GM20000 (cell line): ENCODE measurements at regions not wholly inside any gene's neighbourhood (a gene's known extent, or its start where the extent isn't known, plus 50 kb on each side); places are given as distances from the start of the nearest gene placed in this dataset.

ENCODE experiments used
- DNase-seq: peaks from one replicate; pipeline ENCODE4 v3.0.0; 2012; ENCODE audit warnings: low spot score
- CTCF ChIP-seq: IDR thresholded peaks from 2 replicates; pipeline ENCODE4 v1.5.1; 2012; ENCODE audit warnings: mild to moderate bottlenecking, control low read depth; ENCODE audit errors: extremely low read depth, missing control alignments

- TF ChIP-seq CTCF, result no peak
- no peak for DNase-seq
Observed at GRCh38 chr12:78683031-78683430, 181.5 kb upstream of the SYT1 start.

- DNase-seq, result no peak
- no peak for TF ChIP-seq CTCF
Observed at GRCh38 chr12:78683626-78684025, 180.9 kb upstream of the SYT1 start.

GRCh38 chr12:78684419-78684818 is 180.2 kb upstream of the SYT1 start:
- no peak for DNase-seq
- TF ChIP-seq CTCF, result no peak

GRCh38 chr12:78695749-78696148 is 168.8 kb upstream of the SYT1 start:
- no peak for DNase-seq
- no peak for TF ChIP-seq CTCF

- no peak for DNase-seq
- no peak for TF ChIP-seq CTCF
Observed at GRCh38 chr12:78696267-78696666, 168.3 kb upstream of the SYT1 start.

- no peak for TF ChIP-seq CTCF
- DNase-seq, result no peak
Observed at GRCh38 chr12:78697817-78698415, 166.7 kb upstream of the SYT1 start.

GRCh38 chr12:78698747-78699146 is 165.8 kb upstream of the SYT1 start:
- no peak for TF ChIP-seq CTCF
- no peak for DNase-seq
